ENCODE measurements at regions not wholly inside any gene's neighbourhood (a gene's known extent, or its start where the extent isn't known, plus 50 kb on each side); places are given as distances from the start of the nearest gene placed in this dataset.

- H3K36me3 ChIP-seq (replicated peaks in 1 of 2; ENCODE audit: control insufficient read depth in 2 of 2, insufficient read depth in 2 of 2, low read length in 2 of 2): no peaks in the 10 kb centered on the region
- H3K27me3 ChIP-seq (ENCODE audit: control insufficient read depth in 3 of 3, insufficient read depth in 3 of 3, low read depth in 1 of 3, low read length in 3 of 3): no peaks in the 10 kb centered on the region
- no peak overlapping the region for H2BK5ac ChIP-seq (ENCODE audit: low read length)
- no peak overlapping the region for H3K27ac ChIP-seq (replicated peaks; ENCODE audit: low read length)
- H2BK120ac ChIP-seq (ENCODE audit: low read depth, low read length): no peak overlapping the region
- no peak overlapping the region for H2BK12ac ChIP-seq (ENCODE audit: low read length)
- no peak overlapping the region for H4K8ac ChIP-seq (ENCODE audit: low read depth, low read length)
- no peak overlapping the region for H4K91ac ChIP-seq (ENCODE audit: low read depth, low read length, poor library complexity)
- no peak overlapping the region for H3K4me3 ChIP-seq (ENCODE audit: low read length in 2 of 2)
- H3K4me1 ChIP-seq (ENCODE audit: control insufficient read depth in 2 of 2, insufficient read depth in 1 of 2, low read depth in 1 of 2, low read length in 2 of 2): no peaks in the 10 kb centered on the region
- no peak overlapping the region for H3K4ac ChIP-seq (ENCODE audit: low read length)
- H3K18ac ChIP-seq (ENCODE audit: low read length): no peak overlapping the region
- H3K14ac ChIP-seq (ENCODE audit: low read length): no peak overlapping the region
- no peak overlapping the region for H2AFZ ChIP-seq (ENCODE audit: low read length)
- no peak for DNase-seq (ENCODE audit: low spot score)
- H2AK5ac ChIP-seq (ENCODE audit: low read depth, low read length): no peak overlapping the region
- no peaks in the 10 kb centered on the region for H3K79me1 ChIP-seq (ENCODE audit: low read depth, low read length)
- WGBS, 2 donors (ENCODE audit: extremely low coverage in 2 of 2, insufficient read length in 2 of 2, insufficient replicate concordance in 1 of 2): no CpG with 5 or more reads among the region's 2 CpGs
- no peak overlapping the region for H3K9ac ChIP-seq (ENCODE audit: low read depth, low read length, poor library complexity)
- no peak overlapping the region for H3K23ac ChIP-seq (ENCODE audit: low read depth, low read length, poor library complexity)
- no peak overlapping the region for H2BK15ac ChIP-seq (ENCODE audit: low read length)
- no peaks in the 10 kb centered on the region for H3K9me3 ChIP-seq (replicated peaks in 1 of 2; ENCODE audit: control insufficient read depth in 2 of 2, insufficient read depth in 1 of 2, low read depth in 1 of 2, low read length in 2 of 2)
- H3K4me2 ChIP-seq (ENCODE audit: insufficient read depth, low read length, poor library complexity, severe bottlenecking): no peak overlapping the region
Observed at GRCh38 chr2:23178396-23178795, 206.6 kb upstream of the KLHL29 start.

- H4K91ac ChIP-seq (ENCODE audit: low read depth, low read length, poor library complexity): no peak overlapping the region
- no peak overlapping the region for H2BK15ac ChIP-seq (ENCODE audit: low read length)
- no peak overlapping the region for H2BK5ac ChIP-seq (ENCODE audit: low read length)
- H2AK5ac ChIP-seq (ENCODE audit: low read depth, low read length): no peak overlapping the region
- no peaks in the 10 kb centered on the region for H3K36me3 ChIP-seq (replicated peaks in 1 of 2; ENCODE audit: control insufficient read depth in 2 of 2, insufficient read depth in 2 of 2, low read length in 2 of 2)
- H3K4me2 ChIP-seq (ENCODE audit: insufficient read depth, low read length, poor library complexity, severe bottlenecking): no peak overlapping the region
- no peak overlapping the region for H2BK120ac ChIP-seq (ENCODE audit: low read depth, low read length)
- H3K4me1 ChIP-seq (ENCODE audit: control insufficient read depth in 2 of 2, insufficient read depth in 1 of 2, low read depth in 1 of 2, low read length in 2 of 2): no peaks in the 10 kb centered on the region
- peaks cover 0 to 6% (median 0%) of the 10 kb centered on the region in 3 experiments for H3K27me3 ChIP-seq (ENCODE audit: control insufficient read depth in 3 of 3, insufficient read depth in 3 of 3, low read depth in 1 of 3, low read length in 3 of 3)
- no peak overlapping the region for H3K27ac ChIP-seq (replicated peaks; ENCODE audit: low read length)
- H3K23ac ChIP-seq (ENCODE audit: low read depth, low read length, poor library complexity): no peak overlapping the region
- H3K9me3 ChIP-seq (replicated peaks in 1 of 2; ENCODE audit: control insufficient read depth in 2 of 2, insufficient read depth in 1 of 2, low read depth in 1 of 2, low read length in 2 of 2): no peaks in the 10 kb centered on the region
- no peak overlapping the region for H3K9ac ChIP-seq (ENCODE audit: low read depth, low read length, poor library complexity)
- H2AFZ ChIP-seq (ENCODE audit: low read length): no peak overlapping the region
- H4K8ac ChIP-seq (ENCODE audit: low read depth, low read length): no peak overlapping the region
- no peak overlapping the region for H3K4me3 ChIP-seq (ENCODE audit: low read length in 2 of 2)
- no CpG with 5 or more reads among the region's 4 CpGs for WGBS, 2 donors (ENCODE audit: extremely low coverage in 2 of 2, insufficient read length in 2 of 2, insufficient replicate concordance in 1 of 2)
- no peak overlapping the region for H2BK12ac ChIP-seq (ENCODE audit: low read length)
- no peak for DNase-seq (ENCODE audit: low spot score)
- H3K79me1 ChIP-seq (ENCODE audit: low read depth, low read length): no peaks in the 10 kb centered on the region
- no peak overlapping the region for H3K14ac ChIP-seq (ENCODE audit: low read length)
- no peak overlapping the region for H3K18ac ChIP-seq (ENCODE audit: low read length)
- H3K4ac ChIP-seq (ENCODE audit: low read length): no peak overlapping the region
Observed at GRCh38 chr2:23183733-23184132, 201.2 kb upstream of the KLHL29 start.

DNA sequence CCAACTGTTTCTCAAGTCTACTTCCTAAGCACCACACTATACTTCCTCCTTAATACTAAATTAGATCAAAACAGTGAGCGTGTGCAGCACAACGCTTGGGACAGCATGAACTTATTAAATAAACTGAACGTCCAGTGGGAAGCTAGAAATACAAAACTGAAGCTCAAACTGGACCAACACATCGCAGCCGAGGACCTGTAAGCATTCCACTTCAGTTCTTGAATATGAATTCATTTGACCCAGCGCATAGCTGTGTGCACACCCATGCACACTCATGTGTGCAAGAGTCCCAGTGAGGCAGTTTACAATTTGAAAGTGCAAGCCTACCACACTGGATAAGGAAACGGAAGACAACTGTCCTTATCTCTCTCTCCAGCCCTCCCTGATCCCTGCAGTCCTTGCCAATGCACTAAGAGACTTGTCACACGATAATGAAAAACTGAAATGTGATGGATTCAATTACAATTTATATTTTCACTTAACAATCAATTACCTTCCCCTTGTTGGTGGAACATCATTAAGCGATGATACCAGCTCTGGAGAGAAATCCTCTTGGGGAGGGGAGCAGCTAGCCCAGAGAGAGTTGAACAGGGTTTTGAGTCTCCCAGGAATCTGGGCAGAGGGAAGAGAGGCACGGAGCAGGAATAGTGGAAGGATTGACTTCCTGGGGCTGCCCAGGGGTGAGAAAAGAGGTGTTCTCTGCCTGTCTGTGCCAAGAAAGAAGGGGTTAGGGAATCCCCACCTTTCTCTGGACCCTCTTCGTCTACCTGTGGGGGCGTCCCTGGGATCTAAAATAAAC, 186.5 kb upstream of the KLHL29 start:
- no peak overlapping the region for H2AK5ac ChIP-seq (ENCODE audit: low read depth, low read length)
- no peak overlapping the region for H2BK15ac ChIP-seq (ENCODE audit: low read length)
- no peak overlapping the region for H3K23ac ChIP-seq (ENCODE audit: low read depth, low read length, poor library complexity)
- H3K9ac ChIP-seq (ENCODE audit: low read depth, low read length, poor library complexity): no peak overlapping the region
- H2BK5ac ChIP-seq (ENCODE audit: low read length): no peak overlapping the region
- H3K79me1 ChIP-seq (ENCODE audit: low read depth, low read length): no peaks in the 10 kb centered on the region
- no peaks in the 10 kb centered on the region for H3K27me3 ChIP-seq (ENCODE audit: control insufficient read depth in 3 of 3, insufficient read depth in 3 of 3, low read depth in 1 of 3, low read length in 3 of 3)
- H3K4ac ChIP-seq (ENCODE audit: low read length): no peak overlapping the region
- no peak for DNase-seq (ENCODE audit: low spot score)
- H3K18ac ChIP-seq (ENCODE audit: low read length): no peak overlapping the region
- no peak overlapping the region for H3K14ac ChIP-seq (ENCODE audit: low read length)
- no peak overlapping the region for H2AFZ ChIP-seq (ENCODE audit: low read length)
- H3K4me1 ChIP-seq (ENCODE audit: control insufficient read depth in 2 of 2, insufficient read depth in 1 of 2, low read depth in 1 of 2, low read length in 2 of 2): no peaks in the 10 kb centered on the region
- no peak overlapping the region for H3K4me3 ChIP-seq (ENCODE audit: low read length in 2 of 2)
- WGBS, 2 donors (ENCODE audit: extremely low coverage in 2 of 2, insufficient read length in 2 of 2, insufficient replicate concordance in 1 of 2): no CpG with 5 or more reads among the region's 12 CpGs
- no peak overlapping the region for H2BK120ac ChIP-seq (ENCODE audit: low read depth, low read length)
- no peaks in the 10 kb centered on the region for H3K9me3 ChIP-seq (replicated peaks in 1 of 2; ENCODE audit: control insufficient read depth in 2 of 2, insufficient read depth in 1 of 2, low read depth in 1 of 2, low read length in 2 of 2)
- no peak overlapping the region for H4K91ac ChIP-seq (ENCODE audit: low read depth, low read length, poor library complexity)
- H2BK12ac ChIP-seq (ENCODE audit: low read length): no peak overlapping the region
- H3K4me2 ChIP-seq (ENCODE audit: insufficient read depth, low read length, poor library complexity, severe bottlenecking): no peak overlapping the region
- no peak overlapping the region for H3K27ac ChIP-seq (replicated peaks; ENCODE audit: low read length)
- H3K36me3 ChIP-seq (replicated peaks in 1 of 2; ENCODE audit: control insufficient read depth in 2 of 2, insufficient read depth in 2 of 2, low read length in 2 of 2): no peaks in the 10 kb centered on the region
- no peak overlapping the region for H4K8ac ChIP-seq (ENCODE audit: low read depth, low read length)

DNA sequence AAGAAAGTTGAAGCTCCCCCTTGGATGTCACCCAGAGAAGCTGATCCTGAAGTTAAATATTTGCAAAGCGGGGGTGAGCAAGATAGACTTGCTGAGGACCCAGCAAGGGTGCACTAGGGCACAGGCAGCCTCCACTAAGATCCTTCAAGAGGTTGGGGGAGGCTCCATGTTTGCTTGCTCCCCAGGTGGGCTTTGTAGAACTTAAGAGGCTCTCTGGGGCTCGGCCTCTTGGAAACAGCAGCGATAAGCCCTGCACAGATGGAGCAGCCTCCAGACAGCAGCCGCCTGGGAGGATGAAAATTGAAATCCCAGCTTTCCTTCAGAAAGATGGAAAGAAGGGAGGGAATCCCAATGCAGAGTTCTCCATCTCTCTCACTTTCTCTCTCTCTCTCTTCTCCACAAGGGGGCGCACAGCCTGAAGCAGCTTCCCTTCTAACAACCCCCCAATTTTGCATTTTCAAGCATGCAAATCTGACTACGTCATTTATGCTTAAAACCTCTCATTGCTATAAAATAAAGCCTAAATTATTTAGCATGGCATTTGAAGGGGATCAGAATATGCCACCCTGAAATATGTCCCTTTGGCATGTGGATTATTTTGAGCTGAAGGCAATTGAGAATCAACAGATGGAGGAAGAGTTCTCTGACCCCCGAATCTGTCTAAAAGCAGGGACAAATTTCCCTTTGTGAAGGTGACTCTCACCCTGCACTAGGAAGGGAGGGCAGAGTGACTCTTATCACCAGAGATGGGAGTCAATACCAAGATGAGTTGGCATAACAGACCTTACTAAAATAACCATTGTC, 185.7 kb upstream of the KLHL29 start:
- Histone ChIP-seq H3K23ac (ENCODE audit: low read depth, low read length, poor library complexity) (no peak overlapping the region), H3K4me2 (ENCODE audit: insufficient read depth, low read length, poor library complexity, severe bottlenecking) (no peak overlapping the region), H2BK12ac (ENCODE audit: low read length) (no peak overlapping the region), H4K8ac (ENCODE audit: low read depth, low read length) (no peak overlapping the region), H3K9me3 (replicated peaks in 1 of 2; ENCODE audit: control insufficient read depth in 2 of 2, insufficient read depth in 1 of 2, low read depth in 1 of 2, low read length in 2 of 2) (no peaks in the 10 kb centered on the region), H3K9ac (ENCODE audit: low read depth, low read length, poor library complexity) (no peak overlapping the region), H3K14ac (ENCODE audit: low read length) (no peak overlapping the region), H2BK120ac (ENCODE audit: low read depth, low read length) (no peak overlapping the region), H3K79me1 (ENCODE audit: low read depth, low read length) (no peaks in the 10 kb centered on the region), H3K27me3 (ENCODE audit: control insufficient read depth in 3 of 3, insufficient read depth in 3 of 3, low read depth in 1 of 3, low read length in 3 of 3) (no peaks in the 10 kb centered on the region), H3K36me3 (replicated peaks in 1 of 2; ENCODE audit: control insufficient read depth in 2 of 2, insufficient read depth in 2 of 2, low read length in 2 of 2) (no peaks in the 10 kb centered on the region), H3K4me3 (ENCODE audit: low read length in 2 of 2) (no peak overlapping the region), H2BK15ac (ENCODE audit: low read length) (no peak overlapping the region), H3K18ac (ENCODE audit: low read length) (no peak overlapping the region), H3K4ac (ENCODE audit: low read length) (no peak overlapping the region), H2BK5ac (ENCODE audit: low read length) (no peak overlapping the region), H3K27ac (replicated peaks; ENCODE audit: low read length) (no peak overlapping the region), H2AFZ (ENCODE audit: low read length) (no peak overlapping the region), H4K91ac (ENCODE audit: low read depth, low read length, poor library complexity) (no peak overlapping the region), H3K4me1 (ENCODE audit: control insufficient read depth in 2 of 2, insufficient read depth in 1 of 2, low read depth in 1 of 2, low read length in 2 of 2) (no peaks in the 10 kb centered on the region), H2AK5ac (ENCODE audit: low read depth, low read length) (no peak overlapping the region)
- WGBS, 2 donors (ENCODE audit: extremely low coverage in 2 of 2, insufficient read length in 2 of 2, insufficient replicate concordance in 1 of 2): no CpG with 5 or more reads among the region's 7 CpGs
- no peak for DNase-seq (ENCODE audit: low spot score)
